Embryonic facial prominence (tissue), 1 donor: ENCODE measurements at regions not wholly inside any gene's neighbourhood (a gene's known extent, or its start where the extent isn't known, plus 50 kb on each side); places are given as distances from the start of the nearest gene placed in this dataset.

ENCODE experiments used
- DNase-seq: peaks from one replicate; pipeline ENCODE4 v3.0.0-alpha.2; 2016; ENCODE audit errors: extremely low spot score

DNA sequence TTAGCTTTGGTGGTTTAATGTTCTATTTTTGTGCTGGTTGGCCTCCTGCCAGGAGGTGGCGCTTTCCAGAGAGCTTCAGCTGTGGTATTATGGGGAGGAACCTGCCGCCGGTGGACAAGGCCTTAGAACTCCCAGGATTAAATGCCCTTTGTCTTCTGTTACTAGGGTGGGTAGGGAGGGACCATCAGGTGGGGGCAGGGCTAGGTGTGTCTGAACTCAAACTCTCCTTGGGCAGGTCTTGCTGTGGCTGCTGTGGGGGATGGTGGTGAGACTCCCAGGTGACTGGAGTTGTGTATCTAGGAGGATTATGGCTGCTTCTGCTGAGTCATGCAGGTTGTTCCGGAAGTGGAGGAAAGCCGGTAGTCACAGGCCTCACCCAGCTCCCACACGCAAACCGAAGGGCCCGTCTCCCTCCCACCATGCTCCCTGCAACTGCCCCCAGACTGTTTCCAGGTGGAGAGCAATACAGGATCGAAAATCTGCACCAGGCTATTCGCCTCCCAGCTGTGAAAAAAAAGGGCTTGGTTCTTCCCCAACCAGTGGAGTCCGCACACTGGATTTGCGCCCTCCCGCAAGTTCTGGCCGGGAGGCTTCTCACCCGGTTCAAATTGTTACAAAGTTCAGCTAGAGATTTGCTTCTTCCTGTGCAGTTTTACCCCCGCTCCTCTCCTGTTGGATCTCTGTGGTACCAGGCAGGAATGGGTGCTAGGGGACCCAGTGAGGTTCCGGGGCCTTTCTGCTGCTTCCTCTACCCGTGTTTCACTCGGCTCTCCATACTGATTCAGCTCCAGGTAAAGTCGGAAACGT lies 220.5 kb downstream of the CENPF start:
- no peak for DNase-seq

DNA sequence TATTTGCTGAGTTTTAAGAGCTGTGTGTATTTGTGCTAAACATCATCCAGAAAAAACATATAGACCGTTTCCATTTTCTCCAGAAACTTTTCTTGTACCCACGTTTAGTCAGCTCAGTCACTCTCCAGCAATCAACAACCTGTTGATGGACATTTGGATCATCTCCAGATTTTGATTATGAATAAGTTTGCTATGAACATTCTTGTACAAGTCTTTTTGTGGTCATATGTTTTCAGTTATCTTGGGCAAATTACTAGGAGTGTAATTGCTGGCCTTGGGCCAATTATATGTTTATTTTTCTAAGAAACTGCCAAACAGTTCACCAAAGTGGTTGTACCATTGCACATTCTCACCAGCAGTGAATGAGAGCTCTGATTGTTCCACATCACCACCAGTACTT lies 221.8 kb downstream of the CENPF start:
- no peak for DNase-seq

DNA sequence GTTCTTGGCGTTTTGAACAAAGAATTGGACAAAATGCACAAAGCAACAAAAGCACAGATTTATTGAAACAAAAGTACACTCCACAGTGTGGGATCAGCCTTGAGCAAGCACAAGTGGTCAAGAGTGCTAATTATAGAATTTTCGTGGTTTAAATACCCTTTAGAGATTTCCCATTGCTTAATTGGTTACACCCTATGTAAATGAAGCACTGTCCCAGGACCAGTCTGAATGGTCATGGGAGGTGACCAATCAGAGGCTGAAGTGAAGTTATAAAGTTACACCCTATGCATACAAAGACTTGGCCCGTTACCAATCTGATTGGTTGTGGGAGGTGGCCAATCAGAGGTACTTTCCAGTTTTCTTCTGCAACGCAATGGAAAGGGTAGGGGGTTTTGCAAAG lies 223.6 kb downstream of the CENPF start:
- no peak for DNase-seq

DNA sequence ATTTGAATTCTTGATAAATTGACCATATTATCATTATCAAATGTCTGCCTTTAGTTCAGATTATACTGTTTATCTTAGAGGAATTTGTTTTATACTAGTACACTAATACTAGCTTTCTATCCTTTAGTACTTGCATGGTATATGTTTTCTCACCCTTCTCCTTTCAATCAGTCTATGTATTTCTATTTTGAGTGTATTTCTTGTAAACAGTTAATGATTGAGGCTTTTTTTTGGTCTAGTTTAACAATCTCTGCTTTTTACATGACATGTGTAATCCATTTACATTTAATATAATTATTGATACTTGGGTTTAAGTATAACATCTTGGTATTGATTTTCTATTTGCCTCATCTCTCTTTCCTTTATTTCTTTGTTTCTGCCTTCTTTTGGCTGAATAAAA lies 224.9 kb downstream of the CENPF start:
- DNase-seq = no peak

DNA sequence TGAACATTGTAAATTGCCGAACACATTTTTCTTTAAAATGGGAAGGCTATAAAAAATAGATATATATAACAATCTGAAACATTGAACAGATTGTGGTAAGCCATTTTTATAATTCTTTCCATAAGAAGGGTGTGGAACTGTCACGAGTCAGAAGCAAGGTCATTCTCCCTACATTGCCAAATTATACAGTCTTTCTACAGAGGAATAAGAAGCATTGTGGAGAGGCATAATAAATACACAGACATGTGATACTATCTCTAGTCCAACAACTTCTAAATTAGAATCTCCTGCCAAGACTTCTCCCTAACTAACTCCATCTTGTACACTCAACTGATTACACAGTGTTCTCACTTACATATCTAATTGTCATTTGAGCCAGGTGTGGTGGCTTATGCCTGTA lies 227.9 kb downstream of the CENPF start:
- DNase-seq = no peak

DNA sequence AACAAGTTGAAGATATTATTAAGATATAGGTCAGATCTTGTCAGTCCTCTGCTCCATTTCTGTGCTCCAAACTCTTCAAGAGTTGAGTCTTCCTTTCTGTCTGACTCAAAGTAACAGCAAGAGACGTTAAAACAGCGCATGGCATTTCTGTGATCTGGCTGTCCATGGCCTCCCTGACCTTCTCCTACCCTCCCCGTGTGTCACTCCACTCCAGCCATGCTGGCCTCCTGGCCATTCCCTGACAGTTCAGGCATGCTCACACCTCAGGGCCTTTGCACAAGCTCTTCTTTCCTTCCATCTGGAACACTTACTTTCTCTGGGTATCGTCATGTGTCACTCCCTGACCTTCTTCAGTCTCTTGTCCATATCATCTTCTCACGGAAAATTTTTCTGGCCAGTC lies 229.0 kb downstream of the CENPF start:
- DNase-seq = no peak

DNA sequence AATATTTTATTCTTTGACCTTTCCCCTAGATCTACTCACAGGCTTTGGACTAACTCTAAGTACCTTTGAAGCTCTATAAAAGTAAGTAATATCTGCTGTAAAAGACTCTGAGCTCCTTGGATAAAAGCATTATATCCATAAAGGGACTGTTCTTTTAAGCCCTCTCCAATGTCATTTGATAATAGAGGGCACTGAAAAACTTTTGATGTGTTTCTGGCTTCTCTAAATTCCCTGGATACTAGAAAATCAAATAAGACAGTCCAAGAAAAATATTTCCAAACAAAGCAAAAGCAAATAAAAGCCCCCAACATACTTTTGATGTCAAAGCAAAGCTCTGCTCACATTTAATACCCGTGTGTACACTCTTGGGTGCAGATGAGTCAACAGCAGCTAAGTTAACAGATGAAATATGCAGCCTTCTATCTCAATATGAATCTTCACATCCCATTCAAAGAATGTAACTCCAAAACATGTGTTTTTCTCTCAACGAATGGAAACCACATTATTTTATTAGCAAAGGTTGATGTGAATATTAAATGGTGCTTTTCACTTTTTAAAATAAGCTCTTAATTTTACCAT lies 230.3 kb downstream of the CENPF start:
- DNase-seq = no peak

DNA sequence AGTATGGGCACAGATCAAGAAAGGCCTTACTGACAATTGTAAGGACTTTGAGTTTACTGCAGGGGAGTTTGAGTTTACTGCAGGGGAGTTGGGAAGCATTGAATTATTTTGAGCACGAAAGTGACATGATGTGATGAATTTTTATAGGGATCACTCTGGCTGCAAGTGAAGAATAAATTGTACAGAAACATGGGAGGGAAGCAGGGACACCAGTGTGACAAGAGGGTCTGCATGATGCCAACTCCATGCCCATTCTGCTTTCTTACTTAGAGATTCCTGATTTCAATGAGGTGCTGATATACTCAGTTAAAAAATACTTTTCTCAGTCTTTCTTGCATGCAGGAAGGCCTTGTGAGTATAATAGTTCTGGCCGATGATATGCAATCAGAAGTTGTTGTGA lies 234.4 kb downstream of the CENPF start:
- no peak for DNase-seq

DNA sequence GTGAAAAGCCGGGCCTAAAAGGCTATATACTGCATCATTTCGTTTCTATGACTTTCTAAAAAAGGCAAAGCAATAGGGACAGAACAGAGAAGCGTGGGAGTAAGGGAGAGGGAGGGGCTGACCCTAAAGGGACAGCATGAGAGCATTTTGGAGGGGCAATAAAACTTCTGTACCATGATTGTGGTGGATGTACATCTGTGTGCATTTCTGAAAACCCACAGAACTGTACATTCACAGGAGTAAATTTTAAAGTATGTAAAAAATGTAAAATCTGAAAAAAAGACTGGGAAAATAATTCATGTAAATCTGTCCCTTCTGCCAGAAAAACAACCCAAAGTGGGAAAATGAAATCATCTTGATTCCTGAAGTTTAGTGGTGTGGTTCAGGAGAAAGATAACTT lies 235.4 kb downstream of the CENPF start:
- DNase-seq = no peak

DNA sequence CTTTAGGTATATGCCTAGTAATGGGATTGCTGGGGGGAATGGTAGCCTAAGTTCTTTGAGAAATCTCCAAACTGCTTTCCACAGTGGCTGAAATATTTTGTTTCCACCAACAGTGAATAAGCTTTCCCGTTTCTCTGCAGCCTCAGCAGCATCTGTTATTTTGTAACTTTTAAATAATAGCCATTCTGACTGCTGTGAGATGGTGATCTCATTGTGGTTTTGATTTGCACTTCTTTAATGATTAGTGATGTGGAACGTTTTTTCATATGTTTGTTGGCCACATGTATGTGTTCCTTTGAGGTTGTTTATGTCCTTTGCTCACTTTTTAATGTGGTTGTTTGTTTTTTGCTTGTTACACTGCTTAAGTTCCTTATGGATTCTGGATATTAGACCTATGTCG lies 237.4 kb downstream of the CENPF start:
- DNase-seq = no peak

DNA sequence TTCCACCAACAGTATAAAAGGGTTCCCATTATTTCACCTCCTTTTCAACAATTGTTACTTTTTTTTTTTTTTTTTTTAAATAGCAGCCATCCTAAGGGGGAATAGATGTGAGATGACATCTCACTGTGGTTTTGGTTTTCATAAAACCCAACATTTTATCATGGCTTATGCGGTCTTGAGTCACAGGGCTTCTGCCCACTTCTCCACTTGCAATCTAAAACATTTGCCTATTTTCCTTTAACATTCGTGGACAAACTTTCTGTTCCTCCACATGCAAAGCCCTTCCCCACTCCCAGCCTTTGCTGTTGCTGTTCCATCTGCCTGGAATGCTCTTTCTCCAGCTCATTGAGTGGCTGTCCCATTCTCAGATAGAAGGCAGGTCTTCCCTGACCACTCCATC lies 239.7 kb upstream of the KCNK2 start:
- no peak for DNase-seq

DNA sequence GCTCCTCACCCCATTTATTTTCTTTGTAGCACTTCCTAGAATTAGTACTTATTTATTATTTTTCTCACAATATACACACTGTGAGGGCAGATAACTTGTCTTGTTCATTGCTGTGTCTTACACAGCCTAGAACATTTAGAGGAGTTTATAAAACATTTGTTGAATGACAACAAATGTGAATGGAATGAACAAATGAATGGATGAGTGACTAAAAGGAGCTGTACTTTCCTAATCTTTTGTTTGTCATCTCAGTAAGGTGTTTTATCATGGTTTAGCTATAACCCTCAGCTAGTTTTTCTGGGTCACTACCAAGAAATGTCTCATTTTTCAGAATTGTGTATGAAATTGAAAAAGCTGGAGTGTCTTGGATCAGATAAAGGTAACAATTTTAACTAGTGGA lies 239.3 kb upstream of the KCNK2 start:
- no peak for DNase-seq

DNA sequence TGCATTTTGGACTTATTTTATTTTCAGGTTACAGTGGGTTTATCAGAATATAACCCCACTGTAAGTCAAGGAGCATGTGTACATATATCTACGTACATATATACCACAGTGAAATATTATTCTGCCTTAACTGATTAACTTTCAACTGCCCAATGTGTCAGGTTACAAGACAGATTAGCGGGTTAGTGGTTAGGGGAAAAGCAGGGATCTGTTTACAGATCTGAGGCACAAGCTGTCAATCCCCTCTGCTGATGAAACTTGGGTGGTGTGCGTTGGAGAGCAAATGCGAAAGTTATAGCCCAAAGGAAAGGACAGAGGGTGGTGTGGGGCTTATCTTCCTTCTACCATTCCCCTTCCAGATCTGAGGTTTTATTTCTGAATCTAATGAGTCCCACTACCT lies 238.2 kb upstream of the KCNK2 start:
- DNase-seq = no peak

DNA sequence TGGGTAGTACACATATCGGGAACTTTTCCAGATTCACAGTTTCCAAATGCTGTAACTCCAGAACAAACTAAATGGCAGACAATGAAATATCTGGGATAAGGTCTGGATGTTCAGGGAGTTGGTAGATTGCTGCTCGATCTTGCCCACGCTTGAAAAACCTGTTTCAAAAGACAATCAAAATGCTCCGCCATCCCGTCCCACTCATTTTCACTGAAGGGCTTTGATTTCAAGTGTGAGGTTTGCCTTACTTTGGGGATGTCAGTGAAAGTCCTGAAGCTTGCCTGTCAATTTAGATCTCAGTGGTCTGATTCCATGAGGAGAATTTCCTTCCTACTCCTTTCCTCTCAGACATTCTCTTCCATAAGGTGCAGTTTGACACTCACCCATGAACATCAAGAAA lies 236.3 kb upstream of the KCNK2 start:
- no peak for DNase-seq

DNA sequence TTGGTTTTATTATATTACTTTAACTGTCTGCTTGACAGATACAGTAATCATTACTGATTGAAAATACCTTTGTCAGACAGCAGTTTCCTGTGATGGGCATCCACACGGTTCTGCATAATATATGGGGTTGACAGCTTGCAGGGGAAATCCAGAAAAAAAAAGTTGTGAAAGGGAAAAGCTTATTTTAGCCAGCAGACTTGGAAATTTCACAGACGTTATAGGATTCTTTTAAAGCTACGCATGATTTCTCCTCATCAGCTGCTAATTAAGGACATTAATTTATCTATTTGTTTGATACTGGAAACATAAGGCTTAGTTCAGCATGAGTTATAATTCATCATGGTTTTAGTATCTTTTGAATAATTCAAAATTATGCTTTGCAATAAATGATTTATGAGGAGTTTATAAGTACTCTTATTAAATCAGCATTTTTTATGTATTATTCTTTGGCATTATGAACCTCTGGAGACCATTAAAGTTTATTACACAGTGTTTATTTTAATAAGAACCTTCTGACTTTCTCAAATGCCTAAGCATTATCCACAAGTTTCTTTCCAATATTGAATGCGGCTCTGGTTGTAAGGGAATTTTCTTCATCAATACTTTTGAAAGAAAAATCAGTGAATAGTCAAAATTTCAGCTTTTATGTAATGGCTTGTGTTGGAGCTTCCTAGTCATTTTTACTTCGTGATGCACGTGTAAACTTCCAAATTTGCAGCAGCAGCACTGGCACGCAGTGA lies 235.3 kb upstream of the KCNK2 start:
- DNase-seq = no peak

DNA sequence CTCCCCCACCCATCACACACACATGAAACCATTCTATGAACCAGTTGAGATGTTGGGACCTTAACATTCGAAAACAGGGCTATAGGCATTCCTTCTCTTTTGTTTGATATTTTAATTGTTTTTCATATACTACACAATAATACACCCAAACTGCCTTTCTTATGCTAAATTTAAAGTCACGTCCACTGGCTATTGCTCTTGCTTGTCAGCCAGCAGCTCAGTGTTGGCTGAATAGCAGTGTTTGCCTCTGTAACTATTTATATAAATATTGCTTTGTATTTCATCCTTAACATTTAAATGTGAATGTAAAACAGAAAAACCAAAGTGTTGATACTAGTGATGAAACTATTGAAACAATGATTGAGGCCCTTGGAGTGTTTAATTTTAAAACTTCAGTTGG lies 234.4 kb upstream of the KCNK2 start:
- DNase-seq = no peak

DNA sequence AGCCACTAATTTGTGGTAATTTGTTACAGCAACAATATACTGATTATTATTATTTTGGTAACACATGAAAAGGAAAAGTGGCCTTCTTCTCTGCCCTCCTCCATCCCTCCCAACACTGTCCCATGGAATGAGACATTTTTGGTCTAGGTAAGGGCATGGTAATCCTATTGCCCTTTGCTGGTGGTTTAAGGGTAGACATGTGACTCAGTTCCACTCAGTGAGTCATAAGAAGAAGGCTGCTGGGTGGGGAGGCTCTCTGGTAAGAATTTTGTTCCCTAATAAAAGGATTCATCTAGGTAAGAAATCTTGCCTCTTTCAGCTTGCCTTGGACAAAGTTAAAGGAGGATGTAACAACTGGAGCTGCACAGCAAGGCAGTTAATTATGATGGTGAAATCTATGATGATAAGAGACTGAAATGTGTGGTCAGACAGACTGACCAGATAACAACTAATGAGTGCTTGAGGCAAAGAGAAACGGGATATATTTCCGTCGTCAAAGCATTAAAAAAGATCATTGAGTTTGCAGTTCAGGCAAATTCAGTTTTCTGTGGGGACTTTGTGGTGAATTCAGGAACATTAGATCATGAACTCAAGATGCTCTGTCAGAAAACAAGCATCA lies 232.0 kb upstream of the KCNK2 start:
- no peak for DNase-seq

DNA sequence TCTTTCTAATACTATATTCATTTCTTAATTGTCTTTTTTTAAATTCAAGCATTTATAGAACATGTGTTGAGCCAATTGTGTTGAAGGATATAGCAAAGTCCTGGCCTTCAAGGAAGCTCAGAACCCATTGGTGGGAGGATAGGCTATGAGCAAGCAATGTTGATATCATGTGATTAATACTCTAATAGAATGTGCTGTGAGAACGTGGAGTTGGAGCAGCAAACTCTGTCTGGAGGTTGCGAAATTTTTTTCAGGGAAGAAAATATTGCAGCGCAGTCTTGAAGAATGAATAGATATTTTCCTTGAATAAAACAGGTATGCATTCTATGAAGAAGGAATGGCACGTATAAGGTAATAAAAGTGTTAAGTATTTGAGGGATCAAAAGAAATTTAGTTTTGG lies 229.2 kb upstream of the KCNK2 start:
- DNase-seq = no peak

DNA sequence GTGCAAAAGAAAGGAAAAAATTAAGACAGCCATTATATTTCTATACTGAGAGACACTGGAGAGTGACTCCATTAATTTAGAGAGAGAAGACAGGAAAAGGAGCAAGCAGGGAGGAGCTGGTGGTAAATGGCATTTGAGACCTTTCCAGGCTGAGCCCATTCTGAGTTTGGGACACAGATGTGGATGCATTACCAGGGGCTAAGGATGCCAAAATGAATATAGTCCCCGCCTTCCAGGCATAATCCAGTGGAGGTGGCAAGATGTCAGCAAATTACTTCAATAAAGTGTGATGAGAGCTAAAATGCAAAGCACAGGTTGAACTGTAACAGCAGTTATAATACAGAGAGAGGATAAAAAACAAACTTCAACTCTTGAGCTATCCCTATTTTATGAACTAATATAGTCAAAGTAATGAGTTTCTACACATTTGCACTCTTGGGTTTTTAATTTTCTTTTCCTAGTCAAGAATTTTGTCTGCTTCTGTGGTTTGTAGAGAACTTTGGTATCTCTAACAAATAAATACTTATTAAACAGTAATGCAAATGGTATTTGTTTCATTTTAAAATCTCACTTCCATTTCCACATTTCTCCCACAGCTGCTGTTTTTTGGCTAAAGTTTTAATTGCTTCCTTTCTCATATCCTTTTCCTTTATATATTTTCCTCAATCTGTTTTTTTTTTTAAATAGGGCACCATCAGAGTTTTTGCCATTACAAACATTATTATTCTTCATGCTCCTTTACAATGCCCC lies 228.2 kb upstream of the KCNK2 start:
- no peak for DNase-seq

DNA sequence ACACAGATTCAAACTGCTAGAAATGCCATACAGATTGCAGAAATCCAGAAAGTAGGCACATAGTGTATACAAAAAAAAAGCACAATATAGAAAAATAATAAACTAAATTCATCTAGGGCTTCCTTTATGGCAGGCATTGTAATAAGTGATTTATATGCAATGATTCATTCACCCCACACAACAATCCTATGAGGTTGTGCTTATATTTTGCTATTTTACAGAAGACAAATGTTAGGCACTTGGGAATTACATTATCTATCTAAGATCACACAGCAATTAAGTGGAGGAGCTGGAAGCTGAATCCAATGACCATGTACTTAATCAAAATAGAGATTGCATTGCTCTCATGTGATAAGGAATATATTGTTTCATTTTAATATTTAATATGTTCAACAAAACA lies 225.7 kb upstream of the KCNK2 start:
- no peak for DNase-seq

DNA sequence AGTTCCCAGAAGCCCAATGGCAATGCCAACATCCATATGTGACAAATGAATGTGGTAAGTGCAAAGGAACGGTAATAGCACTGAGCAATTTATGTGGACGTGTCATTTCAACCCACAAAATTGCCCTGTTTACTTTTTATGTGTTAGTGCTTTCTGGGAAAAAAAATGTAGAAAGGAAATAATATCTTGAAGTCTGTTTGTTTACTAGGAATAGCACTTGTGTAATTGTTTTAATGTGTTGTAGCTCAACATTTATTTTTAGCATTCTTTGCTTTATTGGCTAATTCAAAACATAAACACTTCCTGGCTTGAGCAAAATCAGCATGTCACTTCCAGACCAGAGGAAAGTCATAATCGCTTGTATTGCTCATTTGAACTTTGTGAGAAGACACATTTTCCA lies 224.8 kb upstream of the KCNK2 start:
- no peak for DNase-seq

DNA sequence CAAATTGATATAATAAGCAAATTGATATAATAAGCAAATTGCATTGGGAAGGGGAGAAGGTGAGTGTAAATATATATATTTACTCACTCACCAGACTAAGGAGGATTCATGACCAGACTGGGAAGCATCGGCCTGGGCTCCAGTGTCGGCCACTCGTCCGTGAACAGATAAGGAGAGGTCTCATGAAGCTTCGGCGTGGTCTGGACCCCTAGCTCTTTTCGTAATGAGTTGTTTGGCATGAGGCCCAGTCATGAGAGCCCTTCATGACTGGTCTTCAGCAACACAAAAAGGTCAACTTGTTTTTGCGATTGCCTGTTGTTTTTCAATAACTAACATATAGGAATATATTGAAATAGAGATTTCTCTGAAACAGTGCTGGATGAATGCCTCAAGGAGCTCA lies 222.9 kb upstream of the KCNK2 start:
- no peak for DNase-seq
